Parathyroid adenoma (tissue), 2 donors: ENCODE measurements at regions not wholly inside any gene's neighbourhood (a gene's known extent, or its start where the extent isn't known, plus 50 kb on each side); places are given as distances from the start of the nearest gene placed in this dataset.

ENCODE experiments used
- H2AFZ ChIP-seq: fragments of 300-600 bp; sonication (generic); one replicate; pipeline ENCODE4 v1.7.0; 2017; ENCODE audit warnings: antibody characterized with exemption, mild to moderate bottlenecking
- H3K27ac ChIP-seq: fragments of 300-600 bp; sonication (generic); one replicate; pipeline ENCODE4 v1.7.0; 2017
- H3K27me3 ChIP-seq: fragments of 300-600 bp; sonication (generic); one replicate; pipeline ENCODE4 v1.7.0; 2017; ENCODE audit warnings: low read length; ENCODE audit not compliant: control insufficient read depth, insufficient read depth
- H3K36me3 ChIP-seq: fragments of 300-600 bp; sonication (generic); one replicate; pipeline ENCODE4 v1.7.0; 2017; ENCODE audit warnings: low read length; ENCODE audit not compliant: control insufficient read depth, insufficient read depth
- H3K4me1 ChIP-seq: fragments of 300-600 bp; sonication (generic); one replicate; pipeline ENCODE4 v1.7.0; 2017; ENCODE audit warnings: control low read depth
- H3K4me2 ChIP-seq: fragments of 300-600 bp; sonication (generic); one replicate; pipeline ENCODE4 v1.7.0; 2017; ENCODE audit warnings: low read length
- H3K4me3 ChIP-seq: fragments of 300-600 bp; sonication (generic); one replicate; pipeline ENCODE4 v1.7.0; 2017; ENCODE audit warnings: low read depth, low read length
- H3K79me2 ChIP-seq: fragments of 300-600 bp; sonication (generic); one replicate; pipeline ENCODE4 v1.7.0; 2017; ENCODE audit warnings: control low read depth
- H3K9ac ChIP-seq: fragments of 300-600 bp; sonication (generic); one replicate; pipeline ENCODE4 v1.7.0; 2017; ENCODE audit warnings: mild to moderate bottlenecking
- H3K9me3 ChIP-seq: fragments of 300-600 bp; sonication (generic); one replicate; pipeline ENCODE4 v1.7.0; 2017; ENCODE audit warnings: low read length; ENCODE audit not compliant: control insufficient read depth
- CTCF ChIP-seq: fragments of 300-600 bp; sonication (generic); IDR thresholded peaks from one replicate; pipeline ENCODE4 v1.7.0; 2017; ENCODE audit warnings: antibody characterized with exemption, mild to moderate bottlenecking
- donor health status: primary hyperparathyroidism.

- Histone ChIP-seq H2AFZ (no peak overlapping the region), H3K4me1 (no peaks in the 10 kb centered on the region), H3K9ac (no peak overlapping the region), H3K27ac (no peak overlapping the region), H3K9me3 (no peaks in the 10 kb centered on the region), H3K4me3 (no peak overlapping the region), H3K4me2 (no peak overlapping the region), H3K79me2 (no peaks in the 10 kb centered on the region), H3K36me3 (no peaks in the 10 kb centered on the region), H3K27me3 (no peaks in the 10 kb centered on the region)
- no peak for TF ChIP-seq CTCF
These were observed 370.2 kb downstream of the METTL4 start for GRCh38 chr18:2201036-2201600.

- Histone ChIP-seq H3K27ac (no peak overlapping the region), H3K9me3 (no peaks in the 10 kb centered on the region), H3K4me3 (no peak overlapping the region), H2AFZ (no peak overlapping the region), H3K79me2 (no peaks in the 10 kb centered on the region), H3K27me3 (no peaks in the 10 kb centered on the region), H3K9ac (no peak overlapping the region), H3K36me3 (no peaks in the 10 kb centered on the region), H3K4me1 (no peaks in the 10 kb centered on the region), H3K4me2 (no peak overlapping the region)
- no peak for TF ChIP-seq CTCF
These were observed 366.6 kb downstream of the METTL4 start for GRCh38 chr18:2204736-2205135.

GRCh38 chr18:2207294-2207693 is 364.0 kb downstream of the METTL4 start:
- TF ChIP-seq CTCF, result no peak
- H3K4me3 ChIP-seq, result no peak overlapping the region
- H3K36me3 ChIP-seq, result no peaks in the 10 kb centered on the region
- no peak overlapping the region for H3K4me2 ChIP-seq
- H2AFZ ChIP-seq, result no peak overlapping the region
- H3K9ac ChIP-seq, result no peak overlapping the region
- no peaks in the 10 kb centered on the region for H3K27me3 ChIP-seq
- no peaks in the 10 kb centered on the region for H3K79me2 ChIP-seq
- no peak overlapping the region for H3K27ac ChIP-seq
- no peaks in the 10 kb centered on the region for H3K9me3 ChIP-seq
- H3K4me1 ChIP-seq, result no peaks in the 10 kb centered on the region

GRCh38 chr18:2212598-2213205 is 358.6 kb downstream of the METTL4 start:
- Histone ChIP-seq H3K79me2 (no peaks in the 10 kb centered on the region), H3K36me3 (no peaks in the 10 kb centered on the region), H3K4me2 (no peak overlapping the region), H3K27ac (no peak overlapping the region), H3K9ac (no peak overlapping the region), H3K9me3 (peaks cover 4% of the 10 kb centered on the region), H3K4me1 (no peaks in the 10 kb centered on the region), H3K4me3 (no peak overlapping the region), H2AFZ (no peak overlapping the region), H3K27me3 (no peaks in the 10 kb centered on the region)
- no peak for TF ChIP-seq CTCF

- Histone ChIP-seq H3K36me3 (no peaks in the 10 kb centered on the region), H3K4me1 (no peaks in the 10 kb centered on the region)
These were observed 357.4 kb downstream of the METTL4 start for GRCh38 chr18:2213905-2214304.

More at GRCh38 chr18:2213905-2214304, 357.4 kb downstream of the METTL4 start:
- Histone ChIP-seq H3K9ac (no peak overlapping the region), H3K4me2 (no peak overlapping the region), H2AFZ (no peak overlapping the region), H3K4me3 (no peak overlapping the region), H3K27ac (no peak overlapping the region), H3K79me2 (no peaks in the 10 kb centered on the region), H3K27me3 (no peaks in the 10 kb centered on the region), H3K9me3 (peaks cover 4% of the 10 kb centered on the region)
- TF ChIP-seq CTCF, result no peak
